H1 (cell line): ENCODE measurements at regions not wholly inside any gene's neighbourhood (a gene's known extent, or its start where the extent isn't known, plus 50 kb on each side); places are given as distances from the start of the nearest gene placed in this dataset.

Experiments used
- CTCF ChIA-PET: fragments of 300-600 bp; sonication (Branson Sonifier 250); formaldehyde crosslinking; loops from one replicate; lab custom pipeline; 2021; ENCODE audit not compliant: partially characterized antibody; lab: Charles Lee
- POLR2A ChIA-PET: fragments of 300-600 bp; sonication (Branson Sonifier 250); formaldehyde crosslinking; loops from one replicate; lab custom pipeline; 2021; ENCODE audit warnings: inconsistent platforms; ENCODE audit not compliant: partially characterized antibody; lab: Charles Lee
- DNase-seq, 2 experiments: peaks; one replicate each; pipeline versions ENCODE4 v3.0.0 to v3.0.0-alpha.2; 2010 to 2022; ENCODE audit warnings: low spot score in 2 of 2, low read depth in 1 of 2, mixed read lengths in 1 of 2
- FAIRE-seq: peaks from 2 replicates; lab custom pipeline; 2011; peaks lifted over from hg19 to GRCh38; lab: Jason Lieb, UNC
- H2AFZ ChIP-seq: 2 replicates; pipeline ENCODE4 v1.8.1; 2012; ENCODE audit warnings: low read length, inconsistent platforms
- H2AK5ac ChIP-seq: 2 replicates; pipeline ENCODE4 v1.6.1; 2013; ENCODE audit warnings: low read depth, low read length
- H2BK120ac ChIP-seq: replicated peaks from 2 replicates; pipeline ENCODE3; 2013; ENCODE audit warnings: low read depth, low read length, inconsistent platforms
- H2BK12ac ChIP-seq: 2 replicates; pipeline ENCODE4 v1.6.1; 2013; ENCODE audit warnings: low read depth, low read length
- H2BK15ac ChIP-seq: 2 replicates; pipeline ENCODE4 v1.6.1; 2013; ENCODE audit warnings: low read length
- H2BK20ac ChIP-seq: 2 replicates; pipeline ENCODE4 v1.6.1; 2013; ENCODE audit warnings: low read length
- H2BK5ac ChIP-seq: 2 replicates; pipeline ENCODE4 v1.6.1; 2013; ENCODE audit warnings: low read depth, low read length
- H3K14ac ChIP-seq: 2 replicates; pipeline ENCODE4 v1.6.1; 2013; ENCODE audit warnings: inconsistent platforms; ENCODE audit not compliant: insufficient read length
- H3K18ac ChIP-seq: 2 replicates; pipeline ENCODE4 v1.6.1; 2013; ENCODE audit warnings: low read length; ENCODE audit errors: extremely low read depth
- H3K23ac ChIP-seq: 2 replicates; pipeline ENCODE4 v1.6.1; 2013; ENCODE audit warnings: inconsistent platforms; ENCODE audit not compliant: insufficient read length
- H3K23me2 ChIP-seq: 2 replicates; pipeline ENCODE4 v1.6.1; 2013; ENCODE audit warnings: low read depth, low read length
- H3K27ac ChIP-seq: 2 replicates; pipeline ENCODE4 v1.6.1; 2011; ENCODE audit warnings: low read depth, low read length, inconsistent platforms
- H3K27me3 ChIP-seq, 4 experiments: replicated peaks in 1 of 4; 1 replicate in 1 of 4; 2 replicates in 3 of 4; pipeline versions ENCODE4 v1.6.1 to v1.8.1; 2011 to 2013; ENCODE audit warnings: low read length in 3 of 4, mild to moderate bottlenecking in 3 of 4, inconsistent platforms in 2 of 4, mixed read lengths in 2 of 4, moderate library complexity in 1 of 4; ENCODE audit not compliant: control insufficient read depth in 3 of 4, insufficient read depth in 3 of 4; ENCODE audit errors: extremely low read depth in 1 of 4
- H3K36me3 ChIP-seq, 4 experiments: 2 replicates each; pipeline versions ENCODE4 v1.6.1 to v1.8.1; 2011 to 2013; ENCODE audit warnings: mild to moderate bottlenecking in 4 of 4, low read length in 3 of 4, moderate library complexity in 2 of 4, control low read depth in 1 of 4, inconsistent platforms in 1 of 4; ENCODE audit not compliant: insufficient read depth in 4 of 4, control insufficient read depth in 2 of 4
- H3K4ac ChIP-seq: replicated peaks from 2 replicates; pipeline ENCODE3; 2013; ENCODE audit warnings: low read length, low read depth, mixed read lengths, inconsistent platforms; ENCODE audit not compliant: insufficient read length
- H3K4me1 ChIP-seq, 4 experiments: replicated peaks in 1 of 4; 1 replicate in 1 of 4; 2 replicates in 3 of 4; pipeline versions ENCODE4 v1.6.1 to v1.8.1; 2011 to 2013; ENCODE audit warnings: low read length in 3 of 4, inconsistent platforms in 2 of 4, mixed read lengths in 1 of 4; ENCODE audit not compliant: insufficient read depth in 4 of 4, control insufficient read depth in 3 of 4
- H3K4me2 ChIP-seq, 2 experiments: 2 replicates each; pipeline versions ENCODE4 v1.6.1 to v1.8.1; 2011 to 2013; ENCODE audit warnings: low read depth in 2 of 2, low read length in 2 of 2, control low read depth in 1 of 2, inconsistent platforms in 1 of 2, mild to moderate bottlenecking in 1 of 2; ENCODE audit not compliant: insufficient read depth in 1 of 2
- H3K4me3 ChIP-seq, 4 experiments: fragments of 200-600, 300-600 bp in 1 of 4; sonication (generic), shearing (Covaris generic), sonication (Bioruptor Twin) in 1 of 4; 2 replicates each; pipeline versions ENCODE4 v1.5.1 to v1.8.1; 2011 to 2016; ENCODE audit warnings: low read length in 4 of 4, low read depth in 3 of 4, control low read depth in 2 of 4, inconsistent platforms in 2 of 4, mild to moderate bottlenecking in 2 of 4, mixed read lengths in 1 of 4, moderate library complexity in 1 of 4; ENCODE audit not compliant: insufficient read depth in 2 of 4; ENCODE audit errors: extremely low read depth in 1 of 4
- H3K56ac ChIP-seq: replicated peaks from 2 replicates; pipeline ENCODE3; 2013; ENCODE audit warnings: low read depth, mild to moderate bottlenecking, mixed read lengths, low read length, inconsistent platforms; ENCODE audit not compliant: insufficient read length
- H3K79me1 ChIP-seq: 2 replicates; pipeline ENCODE4 v1.6.1; 2013; ENCODE audit warnings: low read depth, low read length, control low read depth
- H3K79me2 ChIP-seq, 2 experiments: 2 replicates each; pipeline versions ENCODE4 v1.6.1 to v1.8.1; 2012 to 2013; ENCODE audit warnings: low read length in 2 of 2, mild to moderate bottlenecking in 2 of 2, inconsistent platforms in 1 of 2; ENCODE audit not compliant: insufficient read depth in 2 of 2, control insufficient read depth in 1 of 2
- H3K9ac ChIP-seq, 4 experiments: replicated peaks in 1 of 4; 1 replicate in 1 of 4; 2 replicates in 3 of 4; pipeline versions ENCODE4 v1.6.1 to v1.8.1; 2011 to 2013; ENCODE audit warnings: low read depth in 3 of 4, low read length in 3 of 4, control low read depth in 2 of 4, mild to moderate bottlenecking in 2 of 4, moderate library complexity in 2 of 4, inconsistent platforms in 1 of 4; ENCODE audit errors: extremely low read depth in 1 of 4
- H3K9me3 ChIP-seq, 2 experiments: 2 replicates each; pipeline versions ENCODE4 v1.6.1 to v1.8.1; 2012 to 2013; ENCODE audit warnings: mild to moderate bottlenecking in 2 of 2, moderate library complexity in 2 of 2, control low read depth in 1 of 2, inconsistent platforms in 1 of 2, low read depth in 1 of 2, low read length in 1 of 2, mixed read lengths in 1 of 2; ENCODE audit not compliant: insufficient read depth in 2 of 2
- H4K20me1 ChIP-seq, 2 experiments: replicated peaks in 1 of 2; 2 replicates each; pipeline versions ENCODE3 to v1.8.1; 2011 to 2013; ENCODE audit warnings: inconsistent platforms in 2 of 2, low read length in 2 of 2, mild to moderate bottlenecking in 1 of 2; ENCODE audit not compliant: insufficient read depth in 2 of 2, control insufficient read depth in 1 of 2
- H4K5ac ChIP-seq: 2 replicates; pipeline ENCODE4 v1.6.1; 2013; ENCODE audit warnings: low read length, low read depth, mixed read lengths, inconsistent platforms; ENCODE audit not compliant: insufficient read length
- H4K8ac ChIP-seq: 2 replicates; pipeline ENCODE4 v1.8.0; 2013; ENCODE audit warnings: mild to moderate bottlenecking, moderate library complexity, low read length, inconsistent platforms; ENCODE audit not compliant: insufficient read depth; ENCODE audit errors: extremely low read depth
- H4K91ac ChIP-seq: replicated peaks from 2 replicates; pipeline ENCODE3; 2013; ENCODE audit warnings: low read length, mixed read lengths, inconsistent platforms; ENCODE audit not compliant: insufficient read length
- FOSL1 ChIP-seq: IDR thresholded peaks from 2 replicates; pipeline ENCODE4 v1.6.1; 2011; ENCODE audit warnings: mild to moderate bottlenecking, low read depth, low read length, moderate library complexity; ENCODE audit not compliant: insufficient read depth
- WGBS, 2 experiments: shearing (Covaris generic) in 1 of 2; methylation state at CpG; one replicate each; pipeline versions ENCODE4 v1.1.6 to v1.1.7; 2013 to 2015; ENCODE audit warnings: low lambda C conversion rate in 2 of 2, mixed read lengths in 2 of 2, inconsistent platforms in 1 of 2, low coverage in 1 of 2, missing lambda C conversion rate in 1 of 2; ENCODE audit not compliant: insufficient replicate concordance in 2 of 2, insufficient coverage in 1 of 2, insufficient read length in 1 of 2; ENCODE audit errors: extremely low coverage in 1 of 2, missing lambda C conversion rate in 1 of 2; 5-methylcytosine and 5-hydroxymethylcytosine counted together

- no peak overlapping the region for H3K23ac ChIP-seq
- no peak overlapping the region for H3K56ac ChIP-seq
- H3K4me1 ChIP-seq: no peaks in the 10 kb centered on the region
- H3K4me3 ChIP-seq: no peak overlapping the region
- no peak overlapping the region for H3K18ac ChIP-seq
- DNase-seq: no peak
- no peak overlapping the region for H3K9ac ChIP-seq
- no peak overlapping the region for H2BK20ac ChIP-seq
- no peak overlapping the region for H4K8ac ChIP-seq
- H3K4ac ChIP-seq: no peak overlapping the region
- H3K79me1 ChIP-seq: no peaks in the 10 kb centered on the region
- no peak overlapping the region for H3K4me2 ChIP-seq
- H3K14ac ChIP-seq: no peak overlapping the region
- no peaks in the 10 kb centered on the region for H3K9me3 ChIP-seq
- no peak overlapping the region for H2AK5ac ChIP-seq
- TF ChIP-seq FOSL1: no peak
- H2BK12ac ChIP-seq: no peak overlapping the region
- H3K27ac ChIP-seq: no peak overlapping the region
- no peaks in the 10 kb centered on the region for H3K27me3 ChIP-seq
- no peak for FAIRE-seq
- H4K91ac ChIP-seq: no peak overlapping the region
- no peak overlapping the region for H2BK120ac ChIP-seq
- H4K5ac ChIP-seq: no peak overlapping the region
- POLR2A ChIA-PET: no interaction called here
- 93% methylated on average over 3 of the region's 3 CpGs; no CpG with 5 or more reads in 1 of the 2 experiments for WGBS, 2 experiments
- no peak overlapping the region for H2BK15ac ChIP-seq
- H3K36me3 ChIP-seq: no peaks in the 10 kb centered on the region
- CTCF ChIA-PET: no interaction called here
- H2AFZ ChIP-seq: no peak overlapping the region
- peaks cover 2% of the 10 kb centered on the region; the same call in 1 of the 2 replicates for H3K23me2 ChIP-seq
- H4K20me1 ChIP-seq: no peaks in the 10 kb centered on the region
- H3K79me2 ChIP-seq: no peaks in the 10 kb centered on the region
- H2BK5ac ChIP-seq: no peak overlapping the region
Observed at GRCh38 chr13:37413161-37413560, 185.4 kb downstream of the POSTN start.
